ENCODE measurements at regions not wholly inside any gene's neighbourhood (a gene's known extent, or its start where the extent isn't known, plus 50 kb on each side); places are given as distances from the start of the nearest gene placed in this dataset.

DNA sequence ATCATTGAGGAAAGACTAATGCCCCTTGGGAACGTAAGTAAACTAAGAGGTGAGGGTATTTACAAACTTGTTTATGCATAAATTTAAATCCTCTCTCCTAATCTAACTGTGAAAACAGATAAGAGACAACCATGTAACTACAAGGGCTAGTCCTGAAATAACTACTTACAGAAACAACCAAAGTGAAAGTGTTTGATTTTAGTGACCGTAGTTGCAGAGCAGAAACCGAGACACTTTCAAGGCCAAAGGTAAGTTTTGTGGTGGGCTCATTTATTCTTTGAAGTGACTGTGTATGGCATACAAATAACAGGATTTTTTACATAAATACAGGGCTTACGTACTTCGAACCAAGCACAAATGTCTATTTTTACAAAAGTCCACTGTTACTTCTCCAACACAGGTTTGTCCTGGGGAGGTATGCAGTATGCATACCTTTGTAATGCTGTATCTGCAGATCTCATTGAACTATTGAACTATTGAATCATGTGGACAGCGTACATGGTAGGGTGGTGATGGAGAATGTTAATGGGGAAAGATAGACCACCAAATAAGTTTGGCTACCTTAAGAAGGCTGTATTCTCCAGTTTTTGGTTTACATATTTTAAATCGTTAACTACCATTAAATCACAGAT lies 99.6 kb upstream of the RBMS3 start:
- TF ChIP-seq, protein P1, sequence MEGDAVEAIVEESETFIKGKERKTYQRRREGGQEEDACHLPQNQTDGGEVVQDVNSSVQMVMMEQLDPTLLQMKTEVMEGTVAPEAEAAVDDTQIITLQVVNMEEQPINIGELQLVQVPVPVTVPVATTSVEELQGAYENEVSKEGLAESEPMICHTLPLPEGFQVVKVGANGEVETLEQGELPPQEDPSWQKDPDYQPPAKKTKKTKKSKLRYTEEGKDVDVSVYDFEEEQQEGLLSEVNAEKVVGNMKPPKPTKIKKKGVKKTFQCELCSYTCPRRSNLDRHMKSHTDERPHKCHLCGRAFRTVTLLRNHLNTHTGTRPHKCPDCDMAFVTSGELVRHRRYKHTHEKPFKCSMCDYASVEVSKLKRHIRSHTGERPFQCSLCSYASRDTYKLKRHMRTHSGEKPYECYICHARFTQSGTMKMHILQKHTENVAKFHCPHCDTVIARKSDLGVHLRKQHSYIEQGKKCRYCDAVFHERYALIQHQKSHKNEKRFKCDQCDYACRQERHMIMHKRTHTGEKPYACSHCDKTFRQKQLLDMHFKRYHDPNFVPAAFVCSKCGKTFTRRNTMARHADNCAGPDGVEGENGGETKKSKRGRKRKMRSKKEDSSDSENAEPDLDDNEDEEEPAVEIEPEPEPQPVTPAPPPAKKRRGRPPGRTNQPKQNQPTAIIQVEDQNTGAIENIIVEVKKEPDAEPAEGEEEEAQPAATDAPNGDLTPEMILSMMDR (IDR thresholded peaks at IDR 0.05 in 8 of 11, conservative IDR thresholded peaks at IDR 0.05 in 3 of 11) = no peak
- TF ChIP-seq POLR2A (IDR thresholded peaks at IDR 0.05) (no peak), POLR2AphosphoS5 (IDR thresholded peaks at IDR 0.05) (no peak)
